GM12873 (cell line): ENCODE measurements at regions not wholly inside any gene's neighbourhood (a gene's known extent, or its start where the extent isn't known, plus 50 kb on each side); places are given as distances from the start of the nearest gene placed in this dataset.

Experiments
- CTCF ChIP-seq: IDR thresholded peaks from 2 replicates; pipeline ENCODE4 v1.5.1; 2012; ENCODE audit warnings: low read depth, mild to moderate bottlenecking, moderate library complexity, low read length, control low read depth; ENCODE audit not compliant: insufficient read depth; ENCODE audit errors: missing control alignments

DNA sequence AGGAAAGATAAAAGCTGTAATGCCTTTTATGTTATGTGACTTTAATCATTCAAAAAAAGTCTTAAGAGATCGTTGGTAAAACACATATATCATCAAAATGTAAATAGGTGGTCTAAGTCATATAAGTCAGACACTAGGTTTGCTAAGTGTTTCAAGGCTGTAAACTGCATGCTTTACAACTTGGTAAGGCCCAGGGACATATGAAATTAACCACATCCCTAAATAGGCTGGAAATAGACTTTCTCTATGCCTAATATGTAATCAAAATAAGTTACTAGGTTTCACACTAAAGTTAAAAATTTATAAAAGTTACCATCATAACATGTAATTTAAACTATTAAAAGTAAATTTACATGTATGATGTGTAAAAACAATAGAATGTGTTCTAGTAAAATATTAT is 946.3 kb upstream of the LRATD1 start:
- TF ChIP-seq CTCF, result no peak

GRCh38 chr2:13694673-13695072 is 937.8 kb upstream of the LRATD1 start:
- TF ChIP-seq CTCF, result no peak

DNA sequence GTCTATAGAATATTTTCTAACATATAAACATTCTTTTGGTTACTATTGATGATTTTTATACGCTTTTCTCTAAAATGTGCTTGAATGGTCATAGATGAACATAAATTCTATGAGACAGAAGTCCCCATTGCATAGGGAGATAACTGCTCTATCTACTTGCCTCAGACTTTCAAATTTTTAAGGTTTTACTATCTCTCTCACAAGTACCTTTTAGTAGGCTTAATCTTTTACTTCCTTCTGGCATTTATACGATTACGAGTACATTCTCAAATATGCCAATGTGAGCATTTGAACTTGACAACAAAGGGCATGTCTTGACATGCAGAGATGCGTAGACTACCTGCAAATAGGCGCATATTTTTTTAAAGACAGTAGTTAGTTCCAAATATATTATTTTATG is 935.9 kb upstream of the LRATD1 start:
- TF ChIP-seq CTCF, result no peak

- no peak for TF ChIP-seq CTCF
These were observed 933.7 kb upstream of the LRATD1 start for GRCh38 chr2:13698847-13699246.

DNA sequence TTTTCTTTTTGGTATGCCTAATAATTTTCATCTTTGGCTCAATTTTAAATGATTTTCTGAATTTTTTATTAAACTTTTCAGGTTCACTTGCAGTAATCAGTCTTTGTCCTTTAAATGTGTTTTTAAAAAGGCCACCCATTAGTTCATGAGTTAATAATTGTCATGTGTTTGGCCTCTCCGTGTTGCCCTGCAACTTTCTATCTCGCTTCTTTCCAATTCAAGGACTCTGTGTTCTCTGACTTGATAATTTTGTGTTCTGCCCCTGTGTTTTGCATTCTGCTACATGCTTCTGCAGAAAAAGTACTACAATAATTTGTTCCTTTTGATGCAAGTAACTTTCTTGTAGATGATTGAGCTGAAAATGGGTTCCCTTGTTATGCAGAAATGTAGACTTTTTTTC is 921.4 kb upstream of the LRATD1 start:
- TF ChIP-seq CTCF, result no peak

- no peak for TF ChIP-seq CTCF
These were observed 918.1 kb upstream of the LRATD1 start for GRCh38 chr2:13714466-13714865.

- no peak for TF ChIP-seq CTCF
These were observed 906.6 kb upstream of the LRATD1 start for GRCh38 chr2:13725945-13726344.

- no peak for TF ChIP-seq CTCF
These were observed 887.2 kb upstream of the LRATD1 start for GRCh38 chr2:13745330-13745729.
